Fibroblast of mammary gland (primary cell): ENCODE measurements at regions not wholly inside any gene's neighbourhood (a gene's known extent, or its start where the extent isn't known, plus 50 kb on each side); places are given as distances from the start of the nearest gene placed in this dataset.

Source experiments
- DNase-seq: peaks from one replicate; pipeline ENCODE4 v3.0.0-alpha.2; 2010; ENCODE audit warnings: low read depth
- H3K4me3 ChIP-seq: 2 replicates; pipeline ENCODE4 v1.5.1; 2011; ENCODE audit warnings: low read depth, mild to moderate bottlenecking, low read length, moderate library complexity; ENCODE audit not compliant: control insufficient read depth
- TF ChIP-seq, protein P1 (sequence below): conservative IDR thresholded peaks from 2 replicates; pipeline ENCODE4 v1.5.1; 2011; ENCODE audit warnings: low read depth, low read length, inconsistent platforms; ENCODE audit not compliant: control insufficient read depth, insufficient read depth

DNA sequence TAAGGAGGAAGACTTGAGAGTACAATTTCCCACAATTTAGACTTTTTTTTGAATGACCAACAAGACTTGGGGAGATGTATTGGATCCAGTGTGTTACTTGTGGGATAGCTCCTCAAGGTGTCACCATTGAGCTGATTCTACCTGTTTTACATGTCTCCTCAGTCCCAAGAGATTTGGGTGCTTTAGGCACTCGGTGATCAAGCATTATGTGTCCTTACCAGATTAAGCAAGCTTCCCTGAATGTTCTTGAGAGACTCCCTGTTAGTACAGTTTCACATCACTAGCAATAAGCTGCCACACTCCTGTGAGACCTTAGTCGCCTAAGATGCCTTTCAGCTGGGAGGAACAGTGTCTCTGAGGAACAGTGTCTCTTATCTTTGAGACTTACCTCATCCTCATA is 384.3 kb upstream of the SYT4 start:
- peak; percentile 88 for DNase-seq
- H3K4me3 ChIP-seq: no peak overlapping the region
- TF ChIP-seq, protein P1, sequence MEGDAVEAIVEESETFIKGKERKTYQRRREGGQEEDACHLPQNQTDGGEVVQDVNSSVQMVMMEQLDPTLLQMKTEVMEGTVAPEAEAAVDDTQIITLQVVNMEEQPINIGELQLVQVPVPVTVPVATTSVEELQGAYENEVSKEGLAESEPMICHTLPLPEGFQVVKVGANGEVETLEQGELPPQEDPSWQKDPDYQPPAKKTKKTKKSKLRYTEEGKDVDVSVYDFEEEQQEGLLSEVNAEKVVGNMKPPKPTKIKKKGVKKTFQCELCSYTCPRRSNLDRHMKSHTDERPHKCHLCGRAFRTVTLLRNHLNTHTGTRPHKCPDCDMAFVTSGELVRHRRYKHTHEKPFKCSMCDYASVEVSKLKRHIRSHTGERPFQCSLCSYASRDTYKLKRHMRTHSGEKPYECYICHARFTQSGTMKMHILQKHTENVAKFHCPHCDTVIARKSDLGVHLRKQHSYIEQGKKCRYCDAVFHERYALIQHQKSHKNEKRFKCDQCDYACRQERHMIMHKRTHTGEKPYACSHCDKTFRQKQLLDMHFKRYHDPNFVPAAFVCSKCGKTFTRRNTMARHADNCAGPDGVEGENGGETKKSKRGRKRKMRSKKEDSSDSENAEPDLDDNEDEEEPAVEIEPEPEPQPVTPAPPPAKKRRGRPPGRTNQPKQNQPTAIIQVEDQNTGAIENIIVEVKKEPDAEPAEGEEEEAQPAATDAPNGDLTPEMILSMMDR: peak; percentile 59

DNA sequence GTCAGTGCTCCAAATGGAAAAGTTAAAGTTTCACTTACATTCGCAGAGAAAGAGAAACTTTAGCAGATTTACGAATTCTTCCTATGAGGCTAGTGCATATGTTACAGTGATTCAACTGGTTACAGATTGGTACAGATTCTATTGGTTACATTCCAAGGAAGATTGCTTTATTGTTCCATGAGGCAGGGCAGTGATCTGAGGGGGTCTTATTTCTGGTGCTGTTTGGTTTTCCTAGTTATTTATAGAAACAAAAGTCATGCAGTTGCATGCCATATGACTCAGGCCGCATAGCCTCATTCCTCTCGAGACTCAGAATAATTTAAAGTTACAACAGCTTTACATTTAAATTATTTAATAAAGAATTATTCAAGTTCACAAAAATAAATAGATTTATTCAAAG is 385.4 kb upstream of the SYT4 start:
- TF ChIP-seq, protein P1: no peak
- DNase-seq: peak; percentile 94
- no peak overlapping the region for H3K4me3 ChIP-seq

DNA sequence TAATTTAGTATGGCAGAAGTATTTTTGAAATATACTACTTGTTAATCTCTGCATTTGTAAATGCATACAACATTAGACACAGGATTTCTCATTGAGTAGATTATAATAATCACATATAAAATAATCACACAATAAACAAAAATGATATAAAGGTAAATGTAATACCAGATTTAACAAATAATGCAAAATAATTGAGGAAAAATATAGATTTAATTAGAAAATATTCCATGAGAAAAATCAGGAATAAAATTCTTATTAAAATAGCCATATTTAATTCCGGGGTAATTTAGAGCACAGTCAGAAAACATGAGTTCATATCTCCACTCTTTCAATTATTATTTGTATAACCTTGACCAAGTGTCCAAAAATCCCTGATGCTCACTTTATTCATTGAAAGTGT is 385.9 kb upstream of the SYT4 start:
- DNase-seq: no peak
- H3K4me3 ChIP-seq: no peak overlapping the region
- TF ChIP-seq, protein P1: no peak

DNA sequence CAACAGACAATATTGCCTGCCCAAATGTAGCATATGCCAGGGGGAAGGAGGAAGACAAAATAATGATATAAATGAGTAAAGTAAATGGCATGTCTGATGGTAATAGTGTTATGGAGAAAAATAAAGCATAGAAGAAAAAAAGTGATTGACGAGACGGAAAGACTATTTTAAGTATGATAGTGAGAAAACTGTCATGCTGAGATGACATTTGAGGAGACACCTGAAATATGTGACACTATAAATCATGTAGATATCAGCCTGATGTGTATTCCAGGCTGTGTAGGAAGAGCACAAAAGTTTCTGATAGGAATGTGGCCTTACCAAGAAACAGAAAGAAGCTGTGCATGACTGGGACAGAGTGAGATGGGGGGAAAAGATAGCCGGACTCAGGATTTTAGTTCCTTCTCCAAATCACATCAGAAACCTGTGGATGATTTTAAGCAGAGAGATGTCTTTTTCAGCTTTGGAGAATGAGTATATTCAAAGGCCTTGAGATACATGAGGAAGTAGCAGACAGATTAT is 387.3 kb upstream of the SYT4 start:
- TF ChIP-seq, protein P1: no peak
- DNase-seq: no peak
- H3K4me3 ChIP-seq: no peak overlapping the region

DNA sequence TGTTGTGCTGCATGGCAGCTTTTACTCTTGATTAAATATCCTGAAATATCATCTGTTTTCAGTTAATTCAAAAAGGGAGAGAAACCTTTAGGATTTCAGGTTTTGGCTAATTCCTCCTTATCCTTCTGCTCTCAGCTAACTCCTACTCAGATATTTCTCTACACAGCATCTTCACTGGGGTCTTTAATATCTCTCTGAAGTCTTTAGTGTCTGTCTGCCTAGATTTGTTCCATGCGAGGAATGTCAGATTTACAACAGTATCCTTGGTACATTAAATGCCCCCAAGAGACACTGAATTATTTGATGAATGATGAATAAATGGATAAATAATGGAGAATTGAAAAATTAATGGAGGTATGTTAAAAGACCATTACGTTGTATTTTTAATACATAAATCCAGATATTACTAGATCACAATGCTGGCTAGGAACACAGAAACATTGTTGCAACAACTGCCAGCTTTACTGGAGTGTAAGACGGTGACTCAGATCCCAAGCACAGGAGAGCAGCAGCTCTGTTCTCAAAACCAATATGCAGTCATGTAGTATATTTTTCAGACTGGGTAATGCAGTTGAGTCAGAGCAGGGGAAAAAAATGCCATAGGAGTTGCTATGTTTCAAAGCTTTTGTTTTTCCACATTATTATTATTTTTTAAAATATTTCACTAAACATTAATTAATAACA is 388.0 kb upstream of the SYT4 start:
- TF ChIP-seq, protein P1: no peak
- H3K4me3 ChIP-seq: no peak overlapping the region
- peak; percentile 95 for DNase-seq

DNA sequence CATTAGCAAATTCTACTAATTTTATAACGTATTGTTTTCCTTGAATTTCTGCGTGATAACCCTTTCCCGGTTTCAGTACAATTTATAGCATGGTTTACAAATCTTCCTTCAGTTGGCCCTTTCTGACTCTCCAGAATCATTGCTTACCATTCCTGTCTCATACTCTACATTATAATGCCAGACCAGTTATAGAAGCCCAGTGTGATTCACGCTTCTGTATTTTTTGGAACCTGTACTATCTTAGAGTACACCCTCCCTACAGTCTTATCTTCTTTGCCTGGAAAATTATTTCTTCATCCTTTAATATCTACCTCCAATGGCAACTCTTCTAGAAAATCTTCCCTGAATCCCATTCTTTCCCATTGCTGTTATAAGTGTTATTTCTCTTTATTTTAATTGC is 391.6 kb upstream of the SYT4 start:
- no peak for DNase-seq
- TF ChIP-seq, protein P1: no peak
- no peak overlapping the region for H3K4me3 ChIP-seq
